Loucy (cell line): ENCODE measurements at regions not wholly inside any gene's neighbourhood (a gene's known extent, or its start where the extent isn't known, plus 50 kb on each side); places are given as distances from the start of the nearest gene placed in this dataset.

ENCODE experiments used
- H2AFZ ChIP-seq: fragments of 200-600 bp; sonication (generic); 2 replicates; pipeline ENCODE4 v1.6.0; 2016; ENCODE audit warnings: antibody characterized with exemption, mild to moderate bottlenecking, low read length, moderate library complexity
- H3F3A ChIP-seq: fragments of 200-600 bp; 2 replicates; pipeline ENCODE4 v1.6.0; 2016; ENCODE audit warnings: antibody characterized with exemption, low read depth, mild to moderate bottlenecking
- H3K27me3 ChIP-seq: fragments of 200-600 bp; sonication (generic); 2 replicates; pipeline ENCODE4 v1.6.1; 2014; ENCODE audit warnings: low read length, mild to moderate bottlenecking; ENCODE audit not compliant: insufficient read depth, poor library complexity, severe bottlenecking
- H3K36me3 ChIP-seq: fragments of 200-600 bp; sonication (generic); 2 replicates; pipeline ENCODE4 v1.6.1; 2016; ENCODE audit warnings: low read length; ENCODE audit not compliant: insufficient read depth
- H3K4me1 ChIP-seq: fragments of 200-600 bp; sonication (generic); 2 replicates; pipeline ENCODE4 v1.5.1; 2014; ENCODE audit warnings: low read length, mild to moderate bottlenecking; ENCODE audit not compliant: insufficient read depth, poor library complexity, severe bottlenecking
- H3K4me2 ChIP-seq: fragments of 200-600 bp; sonication (generic); 2 replicates; pipeline ENCODE4 v1.6.0; 2014; ENCODE audit warnings: antibody characterized with exemption, low read length, low read depth, mild to moderate bottlenecking; ENCODE audit not compliant: poor library complexity, severe bottlenecking
- H3K4me3 ChIP-seq: fragments of 200-600 bp; sonication (generic); 2 replicates; pipeline ENCODE4 v1.5.1; 2014; ENCODE audit warnings: low read length, mild to moderate bottlenecking, mixed read lengths; ENCODE audit not compliant: poor library complexity, severe bottlenecking
- H3K79me2 ChIP-seq: fragments of 200-600 bp; sonication (generic); 2 replicates; pipeline ENCODE4 v1.6.1; 2014; ENCODE audit warnings: low read length; ENCODE audit not compliant: insufficient read depth
- H3K9ac ChIP-seq: fragments of 200-600 bp; sonication (generic); 2 replicates; pipeline ENCODE4 v1.6.0; 2014; ENCODE audit warnings: mild to moderate bottlenecking, low read depth, low read length, moderate library complexity; ENCODE audit not compliant: poor library complexity, severe bottlenecking
- H3K9me2 ChIP-seq: fragments of 200-600 bp; sonication (generic); replicated peaks from 2 replicates; pipeline ENCODE4 v1.6.1; 2016; ENCODE audit warnings: low read depth, low read length, mixed read lengths
- H3K9me3 ChIP-seq: fragments of 200-600 bp; sonication (generic); 2 replicates; pipeline ENCODE4 v1.6.1; 2014; ENCODE audit warnings: mild to moderate bottlenecking, antibody characterized with exemption, low read length, low read depth; ENCODE audit not compliant: insufficient read depth
- H4K20me1 ChIP-seq: fragments of 200-600 bp; sonication (generic); 2 replicates; pipeline ENCODE4 v1.6.0; 2014; ENCODE audit warnings: antibody characterized with exemption, low read length, mild to moderate bottlenecking; ENCODE audit not compliant: insufficient read depth, poor library complexity, severe bottlenecking
- CTCF ChIP-seq: fragments of 200-600 bp; sonication (generic); conservative IDR thresholded peaks from 2 replicates; pipeline ENCODE4 v1.5.1; 2014; ENCODE audit warnings: mild to moderate bottlenecking, antibody characterized with exemption, low read length
- EZH2phosphoT487 ChIP-seq: fragments of 200-600 bp; IDR thresholded peaks from 2 replicates; pipeline ENCODE4 v1.6.1; 2018; ENCODE audit warnings: antibody characterized with exemption, mild to moderate bottlenecking, moderate library complexity, borderline replicate concordance

- H4K20me1 ChIP-seq = no peaks in the 10 kb centered on the region
- H3K36me3 ChIP-seq = no peaks in the 10 kb centered on the region
- no peaks in the 10 kb centered on the region for H3K79me2 ChIP-seq
- no peaks in the 10 kb centered on the region for H3K27me3 ChIP-seq
- H3F3A ChIP-seq = no peaks in the 10 kb centered on the region
- no peak overlapping the region for H3K4me3 ChIP-seq
- no peak overlapping the region for H3K4me2 ChIP-seq
- H3K9me3 ChIP-seq = no peaks in the 10 kb centered on the region
- H2AFZ ChIP-seq = no peak overlapping the region
- H3K4me1 ChIP-seq = no peaks in the 10 kb centered on the region
- no peak for TF ChIP-seq CTCF
- TF ChIP-seq EZH2phosphoT487 = no peak
- no peak overlapping the region for H3K9ac ChIP-seq
- H3K9me2 ChIP-seq = no peaks in the 10 kb centered on the region
These were observed 127.3 kb upstream of the POU3F1 start for GRCh38 chr1:38173848-38174247.

DNA sequence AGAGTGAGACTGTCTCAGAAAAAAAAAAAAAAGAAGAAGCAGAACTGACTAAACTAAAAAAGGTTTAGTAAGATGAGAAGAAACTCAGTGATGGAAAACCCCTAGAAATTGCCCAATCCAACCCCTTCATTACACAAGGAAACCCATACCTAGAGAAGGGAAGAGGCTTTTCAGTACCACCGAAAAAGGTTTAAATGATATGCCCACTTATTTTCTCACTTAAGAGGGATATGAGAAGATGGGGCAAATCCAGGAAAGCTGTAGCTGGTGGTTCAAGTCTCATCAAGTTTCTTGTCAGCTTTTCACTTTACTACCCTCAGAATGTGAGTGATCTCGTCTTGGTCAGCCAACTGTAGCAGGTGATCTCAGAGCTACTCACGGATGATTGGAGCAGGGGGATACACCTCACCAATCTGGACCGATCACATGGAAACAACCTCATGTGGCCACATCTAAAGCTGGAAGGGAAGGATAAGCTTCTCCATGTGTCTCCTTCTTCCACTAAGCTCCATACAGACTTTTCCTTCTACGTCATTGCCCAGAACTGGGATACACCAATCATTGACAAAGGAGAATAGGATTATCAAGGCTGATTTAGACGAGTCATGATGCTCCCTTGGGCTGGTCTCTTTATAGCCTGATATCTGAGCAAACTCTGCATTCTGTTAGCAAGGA, 126.7 kb upstream of the POU3F1 start:
- no peaks in the 10 kb centered on the region for H4K20me1 ChIP-seq
- no peaks in the 10 kb centered on the region for H3K9me3 ChIP-seq
- no peak for TF ChIP-seq EZH2phosphoT487
- TF ChIP-seq CTCF = no peak

GRCh38 chr1:38169121-38169520, 122.5 kb upstream of the POU3F1 start:
- no peak overlapping the region for H3K4me2 ChIP-seq
- H3K36me3 ChIP-seq = no peaks in the 10 kb centered on the region
- H3K4me1 ChIP-seq = no peaks in the 10 kb centered on the region
- H3K4me3 ChIP-seq = no peak overlapping the region
- no peak overlapping the region for H2AFZ ChIP-seq
- no peaks in the 10 kb centered on the region for H3K79me2 ChIP-seq
- no peaks in the 10 kb centered on the region for H3K9me2 ChIP-seq
- no peak overlapping the region for H3K9ac ChIP-seq
- no peaks in the 10 kb centered on the region for H3K9me3 ChIP-seq
- TF ChIP-seq CTCF = no peak
- no peak for TF ChIP-seq EZH2phosphoT487
- no peaks in the 10 kb centered on the region for H4K20me1 ChIP-seq
- H3F3A ChIP-seq = no peaks in the 10 kb centered on the region
- H3K27me3 ChIP-seq = no peaks in the 10 kb centered on the region

More for the DNA sequence above, 126.7 kb upstream of the POU3F1 start:
- Histone ChIP-seq H3K4me2 (no peak overlapping the region), H3K4me3 (no peak overlapping the region), H3K27me3 (no peaks in the 10 kb centered on the region), H3K4me1 (no peaks in the 10 kb centered on the region), H3F3A (no peaks in the 10 kb centered on the region), H3K36me3 (no peaks in the 10 kb centered on the region), H3K9ac (no peak overlapping the region), H2AFZ (no peak overlapping the region), H3K9me2 (no peaks in the 10 kb centered on the region), H3K79me2 (no peaks in the 10 kb centered on the region)
